ENCODE measurements at regions not wholly inside any gene's neighbourhood (a gene's known extent, or its start where the extent isn't known, plus 50 kb on each side); places are given as distances from the start of the nearest gene placed in this dataset.

DNA sequence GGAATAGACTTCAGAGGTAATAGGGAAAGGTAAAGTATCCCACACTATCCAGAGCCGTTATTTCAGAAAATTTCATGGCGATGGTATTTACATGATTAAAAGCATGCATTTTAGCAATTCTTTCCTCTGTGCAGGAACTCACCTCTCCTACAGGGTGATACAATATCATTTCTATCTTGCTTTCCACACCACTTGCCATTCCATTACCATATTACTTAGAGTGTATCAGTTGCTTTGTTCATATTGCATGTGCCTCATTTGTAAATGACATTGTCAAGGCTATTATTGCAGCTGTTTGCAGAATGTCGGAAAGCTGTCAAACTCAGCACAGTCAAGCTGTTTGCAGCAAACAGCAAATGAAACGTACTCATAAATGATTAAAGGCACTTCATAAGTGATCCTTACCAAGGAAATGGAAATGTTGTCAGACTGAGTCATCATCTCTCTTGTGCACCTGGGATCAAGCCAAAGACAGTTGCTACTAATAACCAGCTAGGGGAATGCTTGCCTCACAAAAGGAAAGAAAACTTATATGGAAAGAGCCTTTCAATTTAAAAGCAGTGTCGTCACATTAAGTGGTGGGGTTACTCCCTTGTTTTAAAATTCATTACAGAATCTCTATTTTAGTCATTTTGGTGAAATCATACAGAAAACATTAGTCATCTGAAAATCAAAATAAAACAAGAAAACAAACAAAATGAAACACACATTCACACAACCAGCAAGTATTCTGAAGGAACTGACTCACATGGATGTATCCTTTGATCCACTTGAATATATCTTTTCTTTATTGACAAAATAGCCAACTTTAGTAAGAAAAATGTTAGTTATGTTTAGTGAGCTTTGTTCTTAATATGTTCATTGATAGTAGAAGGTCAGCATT is 1064.1 kb upstream of the CNTNAP5 start:
- H3K4me3 Mint-ChIP-seq = no peak overlapping the region
- Histone ChIP-seq H3K4me1 (ENCODE audit: control insufficient read depth, insufficient read depth, low read length) (no peaks in the 10 kb centered on the region), H3K36me3 (ENCODE audit: control insufficient read depth, insufficient read depth, low read length) (no peaks in the 10 kb centered on the region), H3K27me3 (ENCODE audit: control insufficient read depth, insufficient read depth, low read length) (no peaks in the 10 kb centered on the region), H3K9me3 (ENCODE audit: control insufficient read depth, insufficient read depth, low read length) (peaks cover 5% of the 10 kb centered on the region), H3K4me3 (ENCODE audit: low read length) (no peak overlapping the region), H3K27ac (ENCODE audit: low read length) (no peak overlapping the region)
- 91% methylated on average over 4 of the region's 5 CpGs for WGBS (ENCODE audit: insufficient coverage)
- ATAC-seq (no peak), DNase-seq (no peak)
- TF ChIP-seq, protein P1, sequence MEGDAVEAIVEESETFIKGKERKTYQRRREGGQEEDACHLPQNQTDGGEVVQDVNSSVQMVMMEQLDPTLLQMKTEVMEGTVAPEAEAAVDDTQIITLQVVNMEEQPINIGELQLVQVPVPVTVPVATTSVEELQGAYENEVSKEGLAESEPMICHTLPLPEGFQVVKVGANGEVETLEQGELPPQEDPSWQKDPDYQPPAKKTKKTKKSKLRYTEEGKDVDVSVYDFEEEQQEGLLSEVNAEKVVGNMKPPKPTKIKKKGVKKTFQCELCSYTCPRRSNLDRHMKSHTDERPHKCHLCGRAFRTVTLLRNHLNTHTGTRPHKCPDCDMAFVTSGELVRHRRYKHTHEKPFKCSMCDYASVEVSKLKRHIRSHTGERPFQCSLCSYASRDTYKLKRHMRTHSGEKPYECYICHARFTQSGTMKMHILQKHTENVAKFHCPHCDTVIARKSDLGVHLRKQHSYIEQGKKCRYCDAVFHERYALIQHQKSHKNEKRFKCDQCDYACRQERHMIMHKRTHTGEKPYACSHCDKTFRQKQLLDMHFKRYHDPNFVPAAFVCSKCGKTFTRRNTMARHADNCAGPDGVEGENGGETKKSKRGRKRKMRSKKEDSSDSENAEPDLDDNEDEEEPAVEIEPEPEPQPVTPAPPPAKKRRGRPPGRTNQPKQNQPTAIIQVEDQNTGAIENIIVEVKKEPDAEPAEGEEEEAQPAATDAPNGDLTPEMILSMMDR (IDR thresholded peaks at IDR 0.05) = no peak
- no peaks in the 10 kb centered on the region for H3K36me3 Mint-ChIP-seq
- intact Hi-C loops (cut with micrococcal nuclease) = no loop called here
- H3K4me1 Mint-ChIP-seq = no peaks in the 10 kb centered on the region
- no peak overlapping the region for H3K27ac Mint-ChIP-seq
- H3K27me3 Mint-ChIP-seq (ENCODE audit: low read depth in 2 of 2) = no peaks in the 10 kb centered on the region
- H3K9me3 Mint-ChIP-seq = peaks cover 3 to 11% of the 10 kb centered on the region in 2 donors

GRCh38 chr2:122966461-122966860 is 1058.6 kb upstream of the CNTNAP5 start:
- 100% methylated on average over 1 of the region's 2 CpGs for WGBS (ENCODE audit: insufficient coverage)
- Histone ChIP-seq H3K27ac (ENCODE audit: low read length) (no peak overlapping the region), H3K9me3 (ENCODE audit: control insufficient read depth, insufficient read depth, low read length) (no peaks in the 10 kb centered on the region), H3K4me1 (ENCODE audit: control insufficient read depth, insufficient read depth, low read length) (no peaks in the 10 kb centered on the region), H3K36me3 (ENCODE audit: control insufficient read depth, insufficient read depth, low read length) (no peaks in the 10 kb centered on the region), H3K27me3 (ENCODE audit: control insufficient read depth, insufficient read depth, low read length) (no peaks in the 10 kb centered on the region), H3K4me3 (ENCODE audit: low read length) (no peak overlapping the region)
- TF ChIP-seq, protein P1 (IDR thresholded peaks at IDR 0.05) = no peak
- no peaks in the 10 kb centered on the region for H3K27me3 Mint-ChIP-seq (ENCODE audit: low read depth in 2 of 2)
- H3K36me3 Mint-ChIP-seq = peaks cover 9% of the 10 kb centered on the region
- intact Hi-C loops (cut with micrococcal nuclease) = no loop called here
- H3K4me3 Mint-ChIP-seq = no peak overlapping the region
- no peak for DNase-seq
- peaks cover 8 to 17% of the 10 kb centered on the region in 2 donors for H3K9me3 Mint-ChIP-seq
- no peak for ATAC-seq
- H3K27ac Mint-ChIP-seq = no peak overlapping the region
- H3K4me1 Mint-ChIP-seq = no peaks in the 10 kb centered on the region

DNA sequence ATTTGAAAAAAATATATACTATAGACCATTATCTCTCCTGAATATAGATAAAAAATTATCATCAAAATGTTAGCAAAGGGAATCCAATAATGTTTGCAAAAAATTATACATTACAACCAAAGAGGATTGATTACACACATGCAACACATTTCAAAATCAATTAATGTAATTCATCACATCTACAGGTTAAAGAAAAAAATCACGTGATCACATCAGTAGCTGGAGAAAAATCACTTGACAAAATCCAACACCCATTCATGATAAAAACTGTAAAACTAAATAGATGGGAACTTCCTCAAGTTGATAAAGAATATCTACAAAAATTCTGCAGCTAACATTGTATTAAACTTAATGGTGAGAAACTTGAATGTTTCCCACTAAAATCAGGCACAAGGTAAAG is 1047.5 kb upstream of the CNTNAP5 start:
- Mint-ChIP-seq H3K4me1 (no peaks in the 10 kb centered on the region), H3K9me3 (peaks cover 6 to 7% of the 10 kb centered on the region in 2 donors), H3K27me3 (ENCODE audit: low read depth in 2 of 2) (no peaks in the 10 kb centered on the region), H3K27ac (no peak overlapping the region), H3K36me3 (no peaks in the 10 kb centered on the region), H3K4me3 (no peak overlapping the region)
- Histone ChIP-seq H3K9me3 (ENCODE audit: control insufficient read depth, insufficient read depth, low read length) (no peaks in the 10 kb centered on the region), H3K4me3 (ENCODE audit: low read length) (no peak overlapping the region), H3K27me3 (ENCODE audit: control insufficient read depth, insufficient read depth, low read length) (no peaks in the 10 kb centered on the region), H3K27ac (ENCODE audit: low read length) (no peak overlapping the region), H3K36me3 (ENCODE audit: control insufficient read depth, insufficient read depth, low read length) (no peaks in the 10 kb centered on the region), H3K4me1 (ENCODE audit: control insufficient read depth, insufficient read depth, low read length) (no peaks in the 10 kb centered on the region)
- TF ChIP-seq, protein P1 (IDR thresholded peaks at IDR 0.05) = no peak
- WGBS (ENCODE audit: insufficient coverage) = no CpG with 5 or more reads among the region's 1 CpG
- ATAC-seq (no peak), DNase-seq (no peak)
- intact Hi-C loops (cut with micrococcal nuclease) = no loop called here

GRCh38 chr2:122980671-122981070 is 1044.4 kb upstream of the CNTNAP5 start:
- WGBS (ENCODE audit: insufficient coverage) = 42% methylated on average over 3 of the region's 5 CpGs
- no peaks in the 10 kb centered on the region for H3K36me3 Mint-ChIP-seq
- Histone ChIP-seq H3K9me3 (ENCODE audit: control insufficient read depth, insufficient read depth, low read length) (no peaks in the 10 kb centered on the region), H3K36me3 (ENCODE audit: control insufficient read depth, insufficient read depth, low read length) (no peaks in the 10 kb centered on the region), H3K4me1 (ENCODE audit: control insufficient read depth, insufficient read depth, low read length) (no peaks in the 10 kb centered on the region), H3K4me3 (ENCODE audit: low read length) (no peak overlapping the region), H3K27ac (ENCODE audit: low read length) (no peak overlapping the region), H3K27me3 (ENCODE audit: control insufficient read depth, insufficient read depth, low read length) (no peaks in the 10 kb centered on the region)
- no peak overlapping the region for H3K27ac Mint-ChIP-seq
- H3K9me3 Mint-ChIP-seq = peaks cover 2 to 15% of the 10 kb centered on the region in 2 donors
- no peaks in the 10 kb centered on the region for H3K4me1 Mint-ChIP-seq
- TF ChIP-seq, protein P1 (IDR thresholded peaks at IDR 0.05) = no peak
- no peak for DNase-seq
- no peaks in the 10 kb centered on the region for H3K27me3 Mint-ChIP-seq (ENCODE audit: low read depth in 2 of 2)
- intact Hi-C loops (cut with micrococcal nuclease) = no loop called here
- no peak for ATAC-seq
- no peak overlapping the region for H3K4me3 Mint-ChIP-seq

Measured in natural killer cell (primary cell).